ENCODE measurements at regions not wholly inside any gene's neighbourhood (a gene's known extent, or its start where the extent isn't known, plus 50 kb on each side); places are given as distances from the start of the nearest gene placed in this dataset.

DNA sequence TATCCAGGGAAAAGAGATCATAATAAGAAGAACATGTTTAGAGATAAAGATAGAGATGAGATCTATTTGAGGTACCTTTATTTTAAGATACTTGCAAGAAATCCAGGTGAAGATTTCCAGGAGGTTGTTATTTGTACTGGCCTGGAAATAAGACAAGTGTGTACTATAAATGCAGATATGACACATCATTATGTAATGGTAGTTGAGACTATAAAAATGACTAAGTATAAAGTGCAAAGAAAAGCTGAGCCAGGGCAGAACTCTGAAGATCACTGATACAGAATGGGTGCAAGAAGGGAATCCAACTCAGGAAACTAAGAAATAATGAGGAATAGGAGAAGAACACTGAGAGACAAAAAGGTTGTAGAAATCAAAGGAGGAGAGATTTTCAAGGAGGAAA, 378.2 kb upstream of the PBX1 start:
- TF ChIP-seq, protein P1, sequence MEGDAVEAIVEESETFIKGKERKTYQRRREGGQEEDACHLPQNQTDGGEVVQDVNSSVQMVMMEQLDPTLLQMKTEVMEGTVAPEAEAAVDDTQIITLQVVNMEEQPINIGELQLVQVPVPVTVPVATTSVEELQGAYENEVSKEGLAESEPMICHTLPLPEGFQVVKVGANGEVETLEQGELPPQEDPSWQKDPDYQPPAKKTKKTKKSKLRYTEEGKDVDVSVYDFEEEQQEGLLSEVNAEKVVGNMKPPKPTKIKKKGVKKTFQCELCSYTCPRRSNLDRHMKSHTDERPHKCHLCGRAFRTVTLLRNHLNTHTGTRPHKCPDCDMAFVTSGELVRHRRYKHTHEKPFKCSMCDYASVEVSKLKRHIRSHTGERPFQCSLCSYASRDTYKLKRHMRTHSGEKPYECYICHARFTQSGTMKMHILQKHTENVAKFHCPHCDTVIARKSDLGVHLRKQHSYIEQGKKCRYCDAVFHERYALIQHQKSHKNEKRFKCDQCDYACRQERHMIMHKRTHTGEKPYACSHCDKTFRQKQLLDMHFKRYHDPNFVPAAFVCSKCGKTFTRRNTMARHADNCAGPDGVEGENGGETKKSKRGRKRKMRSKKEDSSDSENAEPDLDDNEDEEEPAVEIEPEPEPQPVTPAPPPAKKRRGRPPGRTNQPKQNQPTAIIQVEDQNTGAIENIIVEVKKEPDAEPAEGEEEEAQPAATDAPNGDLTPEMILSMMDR (IDR thresholded peaks at IDR 0.05) = no peak
- no peak for TF ChIP-seq POLR2AphosphoS5 (IDR thresholded peaks at IDR 0.05)
- no peak for TF ChIP-seq POLR2A (IDR thresholded peaks at IDR 0.05; ENCODE audit: low read depth)
